Esophagus squamous epithelium (tissue), 4 donors: ENCODE measurements at regions not wholly inside any gene's neighbourhood (a gene's known extent, or its start where the extent isn't known, plus 50 kb on each side); places are given as distances from the start of the nearest gene placed in this dataset.

Experiments
- CTCF ChIP-seq, 6 experiments: fragments of 450-650 bp in 4 of 6; fragments of 200-600 bp in 2 of 6; sonication (generic) in 2 of 6; IDR thresholded peaks; one replicate each; pipeline ENCODE4 v1.5.1; 2016 to 2019; ENCODE audit warnings: antibody characterized with exemption in 6 of 6, mild to moderate bottlenecking in 4 of 6, moderate library complexity in 4 of 6
- POLR2A ChIP-seq, 4 donors: fragments of 450-650 bp; IDR thresholded peaks; one replicate each; pipeline ENCODE4 v1.6.1; 2017; ENCODE audit warnings: antibody characterized with exemption in 4 of 4, mild to moderate bottlenecking in 4 of 4, moderate library complexity in 3 of 4

- TF ChIP-seq POLR2A (IDR thresholded peaks at IDR 0.05) = no peak
- TF ChIP-seq CTCF (IDR thresholded peaks at IDR 0.05) = no peak
Measured at GRCh38 chr21:17231124-17231523, 281.7 kb upstream of the CXADR start.
